ENCODE measurements at regions not wholly inside any gene's neighbourhood (a gene's known extent, or its start where the extent isn't known, plus 50 kb on each side); places are given as distances from the start of the nearest gene placed in this dataset.

DNA sequence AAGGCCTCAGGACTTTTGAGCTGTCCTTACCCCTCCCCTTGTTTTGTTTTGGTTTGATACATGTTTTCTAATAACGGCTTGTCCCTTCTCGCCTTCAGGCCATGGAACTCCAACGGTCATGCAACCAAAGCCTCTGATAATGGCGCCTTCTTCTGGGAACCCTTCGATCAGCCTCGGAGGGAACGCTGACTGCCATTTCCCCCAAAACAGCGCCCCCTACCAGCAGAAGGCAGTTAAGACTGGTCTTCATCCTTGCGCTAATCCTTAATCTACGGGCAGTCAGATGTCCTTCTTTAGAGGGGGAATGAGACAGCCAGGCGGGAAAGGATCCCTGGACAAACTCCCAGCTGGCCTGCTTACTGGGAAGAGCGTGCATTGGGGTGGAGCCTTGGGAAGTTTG, 276.6 kb downstream of the ICE1 start:
- intact Hi-C loops (cut with DNase I) = no loop called here
- Histone ChIP-seq H3K4me3 (no peak overlapping the region), H3K27me3 (no peaks in the 10 kb centered on the region), H3K36me3 (no peaks in the 10 kb centered on the region), H3K9me3 (no peaks in the 10 kb centered on the region), H3K4me1 (no peaks in the 10 kb centered on the region), H3K27ac (no peak overlapping the region)
- ATAC-seq (no peak), DNase-seq (no peak)
- TF ChIP-seq, protein P1, sequence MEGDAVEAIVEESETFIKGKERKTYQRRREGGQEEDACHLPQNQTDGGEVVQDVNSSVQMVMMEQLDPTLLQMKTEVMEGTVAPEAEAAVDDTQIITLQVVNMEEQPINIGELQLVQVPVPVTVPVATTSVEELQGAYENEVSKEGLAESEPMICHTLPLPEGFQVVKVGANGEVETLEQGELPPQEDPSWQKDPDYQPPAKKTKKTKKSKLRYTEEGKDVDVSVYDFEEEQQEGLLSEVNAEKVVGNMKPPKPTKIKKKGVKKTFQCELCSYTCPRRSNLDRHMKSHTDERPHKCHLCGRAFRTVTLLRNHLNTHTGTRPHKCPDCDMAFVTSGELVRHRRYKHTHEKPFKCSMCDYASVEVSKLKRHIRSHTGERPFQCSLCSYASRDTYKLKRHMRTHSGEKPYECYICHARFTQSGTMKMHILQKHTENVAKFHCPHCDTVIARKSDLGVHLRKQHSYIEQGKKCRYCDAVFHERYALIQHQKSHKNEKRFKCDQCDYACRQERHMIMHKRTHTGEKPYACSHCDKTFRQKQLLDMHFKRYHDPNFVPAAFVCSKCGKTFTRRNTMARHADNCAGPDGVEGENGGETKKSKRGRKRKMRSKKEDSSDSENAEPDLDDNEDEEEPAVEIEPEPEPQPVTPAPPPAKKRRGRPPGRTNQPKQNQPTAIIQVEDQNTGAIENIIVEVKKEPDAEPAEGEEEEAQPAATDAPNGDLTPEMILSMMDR (IDR thresholded peaks at IDR 0.05) = no peak

DNA sequence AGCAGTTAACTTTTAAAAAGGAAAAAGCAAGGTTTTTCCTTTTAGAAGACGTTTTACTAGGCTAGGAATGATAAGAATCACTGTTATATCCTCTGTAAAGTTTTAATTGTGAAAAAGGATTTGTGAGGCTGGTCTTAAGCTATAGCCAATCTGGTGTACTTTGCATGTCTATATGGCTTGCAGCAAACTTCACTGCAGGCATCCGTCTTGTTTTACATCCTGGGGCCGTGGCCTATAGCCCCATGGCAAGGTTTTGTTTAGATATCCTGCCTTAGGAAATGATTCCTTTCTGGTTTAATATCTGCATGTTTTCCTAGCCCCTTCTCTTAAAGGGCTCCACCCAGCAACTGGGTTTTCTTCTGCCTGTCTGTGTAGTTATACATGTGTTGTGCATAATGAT, 272.8 kb downstream of the ICE1 start:
- no peak for DNase-seq
- H3K27me3 ChIP-seq = no peaks in the 10 kb centered on the region
- no peak overlapping the region for H3K4me3 ChIP-seq
- intact Hi-C loops (cut with DNase I) = no loop called here
- no peaks in the 10 kb centered on the region for H3K4me1 ChIP-seq
- no peaks in the 10 kb centered on the region for H3K9me3 ChIP-seq
- TF ChIP-seq, protein P1 (IDR thresholded peaks at IDR 0.05) = no peak
- no peaks in the 10 kb centered on the region for H3K36me3 ChIP-seq
- H3K27ac ChIP-seq = no peak overlapping the region
- no peak for ATAC-seq

DNA sequence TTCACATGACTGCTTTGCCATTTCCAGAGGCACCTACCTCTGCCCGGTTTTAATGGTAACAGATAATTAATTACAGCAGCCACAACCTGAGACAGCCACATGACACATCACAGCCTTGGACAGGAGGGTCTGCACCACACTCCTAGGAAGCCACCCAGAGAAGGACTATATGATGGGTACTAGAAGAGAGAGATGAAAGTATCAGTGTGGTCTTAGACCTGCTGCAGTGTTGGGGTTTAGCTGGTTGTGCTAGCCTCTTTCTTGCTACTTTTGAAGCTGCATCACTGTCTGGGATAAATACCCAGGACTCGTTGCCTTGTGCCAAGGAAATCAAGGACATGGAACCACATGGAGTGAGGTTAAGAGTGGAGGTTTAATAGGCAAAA, 266.4 kb downstream of the ICE1 start:
- Histone ChIP-seq H3K9me3 (no peaks in the 10 kb centered on the region), H3K4me1 (no peaks in the 10 kb centered on the region), H3K27me3 (no peaks in the 10 kb centered on the region), H3K36me3 (no peaks in the 10 kb centered on the region), H3K27ac (no peak overlapping the region), H3K4me3 (no peak overlapping the region)
- intact Hi-C loops (cut with DNase I) = no loop called here
- ATAC-seq (no peak), DNase-seq (no peak)
- TF ChIP-seq, protein P1 (IDR thresholded peaks at IDR 0.05) = no peak

DNA sequence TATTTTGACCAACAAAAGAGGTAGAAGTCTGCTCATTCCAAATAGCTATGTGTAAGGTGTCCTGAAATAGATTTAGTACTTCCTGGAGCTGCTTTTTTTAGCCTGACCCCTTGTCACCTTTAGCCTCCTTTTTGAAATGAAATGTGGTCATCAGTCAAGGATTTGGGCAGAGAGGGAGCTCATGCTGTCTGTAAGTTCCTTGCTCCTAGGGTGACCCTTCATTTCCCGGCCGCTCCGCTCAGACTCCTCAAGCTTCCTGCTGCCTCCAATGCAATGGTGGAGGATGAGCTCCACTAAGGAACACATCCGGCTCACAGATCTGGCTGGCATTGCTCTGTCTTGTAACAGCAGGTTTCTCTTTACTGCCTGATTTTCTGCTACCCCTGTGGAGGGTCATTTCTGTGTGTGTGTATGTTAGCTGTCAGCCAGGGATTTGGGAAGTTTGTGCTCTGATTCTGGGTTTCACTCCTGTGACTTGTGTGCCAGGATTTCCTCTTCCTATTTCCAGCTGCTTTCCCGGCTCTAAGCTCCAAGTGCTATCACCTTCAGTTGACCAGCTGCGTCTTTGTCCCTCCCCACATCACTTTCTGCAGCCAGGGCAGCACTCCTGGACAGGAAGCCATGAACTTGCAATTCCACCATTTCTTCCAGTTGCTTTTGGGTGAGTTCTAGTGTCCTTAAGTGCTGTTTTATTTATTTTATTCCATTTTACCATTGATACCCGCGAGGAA, 265.9 kb downstream of the ICE1 start:
- Histone ChIP-seq H3K9me3 (no peaks in the 10 kb centered on the region), H3K4me3 (no peak overlapping the region), H3K27ac (no peak overlapping the region), H3K27me3 (no peaks in the 10 kb centered on the region), H3K4me1 (no peaks in the 10 kb centered on the region), H3K36me3 (no peaks in the 10 kb centered on the region)
- TF ChIP-seq, protein P1 (IDR thresholded peaks at IDR 0.05) = no peak
- ATAC-seq (no peak), DNase-seq (no peak)
- intact Hi-C loops (cut with DNase I) = no loop called here

DNA sequence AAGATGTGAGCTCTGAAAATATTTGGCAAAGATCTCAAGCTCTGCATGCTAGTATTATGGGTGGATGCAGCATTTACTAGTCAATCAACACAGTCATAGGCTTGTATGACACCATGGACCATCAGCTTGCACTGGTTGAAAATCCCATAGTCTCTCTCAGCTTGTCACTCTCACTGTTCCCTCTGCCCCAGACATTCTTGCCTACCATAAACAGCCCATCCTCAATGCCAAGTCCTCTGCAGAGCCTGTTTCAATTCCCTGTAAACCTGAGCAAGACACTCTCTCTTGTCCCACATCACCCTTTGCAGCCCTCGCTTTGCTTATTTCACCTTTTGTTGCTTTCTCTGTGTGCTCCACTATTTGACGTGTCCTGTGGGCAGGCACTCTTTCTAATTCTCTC, 264.6 kb downstream of the ICE1 start:
- DNase-seq = no peak
- no peaks in the 10 kb centered on the region for H3K36me3 ChIP-seq
- no peak overlapping the region for H3K4me3 ChIP-seq
- no peak for ATAC-seq
- H3K27me3 ChIP-seq = no peaks in the 10 kb centered on the region
- no peak overlapping the region for H3K27ac ChIP-seq
- no peaks in the 10 kb centered on the region for H3K4me1 ChIP-seq
- no peaks in the 10 kb centered on the region for H3K9me3 ChIP-seq
- intact Hi-C loops (cut with DNase I) = no loop called here
- TF ChIP-seq, protein P1 (IDR thresholded peaks at IDR 0.05) = no peak

DNA sequence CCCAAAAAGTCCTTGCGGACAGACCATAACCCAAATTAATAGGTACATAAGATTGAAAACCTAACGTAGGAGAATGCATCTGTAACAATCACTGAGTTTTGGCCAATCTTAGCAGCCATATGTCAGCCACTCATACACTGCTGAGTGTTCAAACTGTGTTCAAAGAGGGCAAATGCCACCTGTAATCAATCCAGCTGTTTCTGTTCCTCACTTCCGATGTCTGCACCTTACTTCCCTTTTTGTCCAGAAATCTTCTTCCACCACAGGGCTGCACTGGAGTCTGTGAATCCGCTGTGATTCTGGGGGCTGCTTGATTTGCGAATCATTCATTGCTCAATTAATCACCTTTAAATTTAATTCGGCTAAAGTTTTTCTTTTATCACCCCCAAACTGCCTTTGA, 263.9 kb downstream of the ICE1 start:
- H3K4me1 ChIP-seq = no peaks in the 10 kb centered on the region
- no peaks in the 10 kb centered on the region for H3K9me3 ChIP-seq
- H3K27me3 ChIP-seq = no peaks in the 10 kb centered on the region
- no peaks in the 10 kb centered on the region for H3K36me3 ChIP-seq
- ATAC-seq (no peak), DNase-seq (no peak)
- H3K4me3 ChIP-seq = no peak overlapping the region
- no peak overlapping the region for H3K27ac ChIP-seq
- intact Hi-C loops (cut with DNase I) = no loop called here
- TF ChIP-seq, protein P1 (IDR thresholded peaks at IDR 0.05) = no peak
